AG20443 (cell line): ENCODE measurements at regions not wholly inside any gene's neighbourhood (a gene's known extent, or its start where the extent isn't known, plus 50 kb on each side); places are given as distances from the start of the nearest gene placed in this dataset.
"Not testable (repeated sequence)": the region's sequence is repeated elsewhere in the genome, so short reads cannot be mapped to it uniquely, and the experiment has no call there.

Experiments used
- DNase-seq: peaks from one replicate; pipeline ENCODE4 v3.0.0; 2012; ENCODE audit warnings: low spot score, mixed read lengths

- DNase-seq = no peak
Measured at GRCh38 chr15:53033709-53034108, 243.6 kb upstream of the ONECUT1 start.

- DNase-seq = no peak
Measured at GRCh38 chr15:53031469-53031868, 241.3 kb upstream of the ONECUT1 start.

- DNase-seq = no peak
Measured at GRCh38 chr15:53022788-53023187, 232.7 kb upstream of the ONECUT1 start.

GRCh38 chr15:53013329-53013728, 223.2 kb upstream of the ONECUT1 start:
- no peak for DNase-seq

- DNase-seq = not testable (repeated sequence)
Measured at GRCh38 chr15:53011779-53012178, 221.6 kb upstream of the ONECUT1 start.

GRCh38 chr15:53009093-53009492, 219.0 kb upstream of the ONECUT1 start:
- DNase-seq = no peak

- DNase-seq = no peak
Measured at GRCh38 chr15:53000409-53000808, 210.3 kb upstream of the ONECUT1 start.

GRCh38 chr15:52997123-52997522, 207.0 kb upstream of the ONECUT1 start:
- no peak for DNase-seq

- no peak for DNase-seq
Measured at GRCh38 chr15:52994290-52994689, 204.2 kb upstream of the ONECUT1 start.

GRCh38 chr15:52984507-52984906, 194.4 kb upstream of the ONECUT1 start:
- no peak for DNase-seq

- no peak for DNase-seq
Measured at GRCh38 chr15:52980446-52980845, 190.3 kb upstream of the ONECUT1 start.

GRCh38 chr15:52976516-52977075, 186.5 kb upstream of the ONECUT1 start:
- no peak for DNase-seq

- DNase-seq = no peak
Measured at GRCh38 chr15:52975941-52976449, 185.9 kb upstream of the ONECUT1 start.

- DNase-seq = no peak
Measured at GRCh38 chr15:52963865-52964264, 173.7 kb upstream of the ONECUT1 start.

- DNase-seq = no peak
Measured at GRCh38 chr15:52960283-52960682, 170.1 kb upstream of the ONECUT1 start.

- no peak for DNase-seq
Measured at GRCh38 chr15:52943746-52944145, 153.6 kb upstream of the ONECUT1 start.

- DNase-seq = no peak
Measured at GRCh38 chr15:52936489-52936888, 146.4 kb upstream of the ONECUT1 start.

GRCh38 chr15:52925130-52925529, 135.0 kb upstream of the ONECUT1 start:
- no peak for DNase-seq

GRCh38 chr15:52924630-52925029, 134.5 kb upstream of the ONECUT1 start:
- no peak for DNase-seq

- no peak for DNase-seq
Measured at GRCh38 chr15:52923626-52924025, 133.5 kb upstream of the ONECUT1 start.

- no peak for DNase-seq
Measured at GRCh38 chr15:52922871-52923270, 132.7 kb upstream of the ONECUT1 start.

GRCh38 chr15:52912172-52912571, 122.0 kb upstream of the ONECUT1 start:
- no peak for DNase-seq

GRCh38 chr15:52893338-52893737, 103.2 kb upstream of the ONECUT1 start:
- no peak for DNase-seq

- no peak for DNase-seq
Measured at GRCh38 chr15:52879904-52880303, 89.8 kb upstream of the ONECUT1 start.
